Neuron (in vitro differentiated cells): ENCODE measurements at regions not wholly inside any gene's neighbourhood (a gene's known extent, or its start where the extent isn't known, plus 50 kb on each side); places are given as distances from the start of the nearest gene placed in this dataset.

Experiments used
- H2AFZ ChIP-seq: one replicate; pipeline ENCODE4 v1.6.1; 2013; ENCODE audit warnings: low read depth, mild to moderate bottlenecking, inconsistent platforms, low read length, moderate library complexity
- H3K27me3 ChIP-seq: one replicate; pipeline ENCODE4 v1.6.1; 2013; ENCODE audit warnings: low read length; ENCODE audit not compliant: insufficient read depth
- H3K36me3 ChIP-seq: one replicate; pipeline ENCODE4 v1.6.1; 2013; ENCODE audit warnings: low read length; ENCODE audit not compliant: insufficient read depth
- H3K4me1 ChIP-seq: one replicate; pipeline ENCODE4 v1.6.1; 2013; ENCODE audit warnings: low read length; ENCODE audit not compliant: insufficient read depth
- H3K4me3 ChIP-seq: 2 replicates; pipeline ENCODE4 v1.5.1; 2013; ENCODE audit warnings: mild to moderate bottlenecking, low read length, moderate library complexity
- H3K9me3 ChIP-seq: one replicate; pipeline ENCODE4 v1.6.1; 2013; ENCODE audit warnings: low read length

GRCh38 chr3:67894510-67894909 lies 240.1 kb upstream of the SUCLG2 start:
- H3K4me3 ChIP-seq, result no peak overlapping the region
- no peak overlapping the region for H2AFZ ChIP-seq
- H3K9me3 ChIP-seq, result no peaks in the 10 kb centered on the region
- no peaks in the 10 kb centered on the region for H3K27me3 ChIP-seq
- H3K36me3 ChIP-seq, result no peaks in the 10 kb centered on the region
- H3K4me1 ChIP-seq, result no peaks in the 10 kb centered on the region

- no peaks in the 10 kb centered on the region for H3K4me1 ChIP-seq
- H3K4me3 ChIP-seq, result no peak overlapping the region
- no peaks in the 10 kb centered on the region for H3K9me3 ChIP-seq
- no peaks in the 10 kb centered on the region for H3K27me3 ChIP-seq
- no peaks in the 10 kb centered on the region for H3K36me3 ChIP-seq
- H2AFZ ChIP-seq, result no peak overlapping the region
These were observed 229.9 kb upstream of the SUCLG2 start for GRCh38 chr3:67884345-67884744.

- H3K4me3 ChIP-seq, result no peak overlapping the region
- H3K4me1 ChIP-seq, result no peaks in the 10 kb centered on the region
- H3K27me3 ChIP-seq, result no peaks in the 10 kb centered on the region
- no peaks in the 10 kb centered on the region for H3K36me3 ChIP-seq
- no peaks in the 10 kb centered on the region for H3K9me3 ChIP-seq
- no peak overlapping the region for H2AFZ ChIP-seq
These were observed 229.4 kb upstream of the SUCLG2 start for GRCh38 chr3:67883766-67884165.

GRCh38 chr3:67882981-67883380 lies 228.6 kb upstream of the SUCLG2 start:
- H2AFZ ChIP-seq, result no peak overlapping the region
- H3K36me3 ChIP-seq, result no peaks in the 10 kb centered on the region
- no peak overlapping the region for H3K4me3 ChIP-seq
- H3K9me3 ChIP-seq, result no peaks in the 10 kb centered on the region
- H3K4me1 ChIP-seq, result no peaks in the 10 kb centered on the region
- H3K27me3 ChIP-seq, result no peaks in the 10 kb centered on the region

- H3K4me1 ChIP-seq, result no peaks in the 10 kb centered on the region
- no peaks in the 10 kb centered on the region for H3K36me3 ChIP-seq
- H3K27me3 ChIP-seq, result no peaks in the 10 kb centered on the region
- no peaks in the 10 kb centered on the region for H3K9me3 ChIP-seq
- H3K4me3 ChIP-seq, result no peak overlapping the region
- no peak overlapping the region for H2AFZ ChIP-seq
These were observed 221.8 kb upstream of the SUCLG2 start for GRCh38 chr3:67876261-67876660.

GRCh38 chr3:67875858-67876257 lies 221.4 kb upstream of the SUCLG2 start:
- no peaks in the 10 kb centered on the region for H3K9me3 ChIP-seq
- no peaks in the 10 kb centered on the region for H3K36me3 ChIP-seq
- H3K4me1 ChIP-seq, result no peaks in the 10 kb centered on the region
- no peak overlapping the region for H3K4me3 ChIP-seq
- no peak overlapping the region for H2AFZ ChIP-seq
- no peaks in the 10 kb centered on the region for H3K27me3 ChIP-seq

GRCh38 chr3:67875338-67875737 lies 220.9 kb upstream of the SUCLG2 start:
- Histone ChIP-seq H3K27me3 (peaks cover 4% of the 10 kb centered on the region), H3K4me1 (no peaks in the 10 kb centered on the region), H3K36me3 (no peaks in the 10 kb centered on the region), H3K4me3 (no peak overlapping the region), H2AFZ (no peak overlapping the region), H3K9me3 (no peaks in the 10 kb centered on the region)

- Histone ChIP-seq H3K27me3 (peaks cover 4% of the 10 kb centered on the region), H3K4me1 (no peaks in the 10 kb centered on the region), H3K36me3 (no peaks in the 10 kb centered on the region), H3K9me3 (no peaks in the 10 kb centered on the region), H3K4me3 (no peak overlapping the region), H2AFZ (no peak overlapping the region)
These were observed 216.1 kb upstream of the SUCLG2 start for GRCh38 chr3:67870477-67870876.

- Histone ChIP-seq H3K4me1 (no peaks in the 10 kb centered on the region), H3K36me3 (no peaks in the 10 kb centered on the region), H2AFZ (no peak overlapping the region), H3K27me3 (peaks cover 4% of the 10 kb centered on the region), H3K9me3 (no peaks in the 10 kb centered on the region), H3K4me3 (no peak overlapping the region)
These were observed 212.2 kb upstream of the SUCLG2 start for GRCh38 chr3:67866571-67866970.

GRCh38 chr3:67864587-67865183 lies 210.3 kb upstream of the SUCLG2 start:
- no peaks in the 10 kb centered on the region for H3K36me3 ChIP-seq
- H3K4me3 ChIP-seq, result no peak overlapping the region
- H3K9me3 ChIP-seq, result no peaks in the 10 kb centered on the region
- H3K4me1 ChIP-seq, result no peaks in the 10 kb centered on the region
- no peak overlapping the region for H2AFZ ChIP-seq
- H3K27me3 ChIP-seq, result no peaks in the 10 kb centered on the region

GRCh38 chr3:67863869-67864268 lies 209.5 kb upstream of the SUCLG2 start:
- H3K9me3 ChIP-seq, result no peaks in the 10 kb centered on the region
- H2AFZ ChIP-seq, result no peak overlapping the region
- H3K36me3 ChIP-seq, result no peaks in the 10 kb centered on the region
- H3K27me3 ChIP-seq, result no peaks in the 10 kb centered on the region
- no peaks in the 10 kb centered on the region for H3K4me1 ChIP-seq
- H3K4me3 ChIP-seq, result no peak overlapping the region

GRCh38 chr3:67860429-67860828 lies 206.0 kb upstream of the SUCLG2 start:
- Histone ChIP-seq H3K4me1 (no peaks in the 10 kb centered on the region), H2AFZ (no peak overlapping the region), H3K27me3 (no peaks in the 10 kb centered on the region), H3K9me3 (no peaks in the 10 kb centered on the region), H3K36me3 (no peaks in the 10 kb centered on the region), H3K4me3 (no peak overlapping the region)

- Histone ChIP-seq H2AFZ (no peak overlapping the region), H3K9me3 (no peaks in the 10 kb centered on the region), H3K4me1 (no peaks in the 10 kb centered on the region), H3K27me3 (no peaks in the 10 kb centered on the region), H3K36me3 (no peaks in the 10 kb centered on the region), H3K4me3 (no peak overlapping the region)
These were observed 204.1 kb upstream of the SUCLG2 start for GRCh38 chr3:67858492-67858891.

- Histone ChIP-seq H3K4me3 (no peak overlapping the region), H3K27me3 (no peaks in the 10 kb centered on the region), H3K4me1 (no peaks in the 10 kb centered on the region), H2AFZ (no peak overlapping the region), H3K36me3 (no peaks in the 10 kb centered on the region), H3K9me3 (no peaks in the 10 kb centered on the region)
These were observed 202.3 kb upstream of the SUCLG2 start for GRCh38 chr3:67856718-67857117.
